Kidney (tissue), 13 donors: ENCODE measurements at regions not wholly inside any gene's neighbourhood (a gene's known extent, or its start where the extent isn't known, plus 50 kb on each side); places are given as distances from the start of the nearest gene placed in this dataset.
A peak's percentile ranks its signal among the peaks of the same experiment; 100 is the strongest.

ENCODE experiments used
- DNase-seq, 5 donors: peaks; one replicate each; pipeline ENCODE4 v3.0.0-alpha.2; 2013 to 2020
- FAIRE-seq: peaks from 2 replicates; lab custom pipeline; 2012; peaks lifted over from hg19 to GRCh38; lab: Jason Lieb, UNC
- H3K27ac ChIP-seq, 2 donors: one replicate each; pipeline ENCODE4 v1.7.0; 2013; ENCODE audit warnings: low read depth in 2 of 2, low read length in 2 of 2, inconsistent platforms in 1 of 2
- H3K27me3 ChIP-seq: one replicate; pipeline ENCODE4 v1.7.1; 2013; ENCODE audit warnings: low read length, inconsistent platforms; ENCODE audit not compliant: control insufficient read depth, insufficient read depth
- H3K36me3 ChIP-seq, 3 donors: one replicate each; pipeline versions ENCODE4 v1.7.0 to v1.7.1; 2013; ENCODE audit warnings: low read length in 3 of 3, control low read depth in 1 of 3, inconsistent platforms in 1 of 3; ENCODE audit not compliant: insufficient read depth in 3 of 3, control insufficient read depth in 2 of 3
- H3K4me1 ChIP-seq, 3 donors: one replicate each; pipeline versions ENCODE4 v1.7.0 to v1.7.1; 2013; ENCODE audit warnings: low read length in 3 of 3, inconsistent platforms in 1 of 3, low read depth in 1 of 3; ENCODE audit not compliant: control insufficient read depth in 2 of 3, insufficient read depth in 2 of 3
- H3K4me3 ChIP-seq, 3 donors: one replicate each; pipeline versions ENCODE4 v1.7.0 to v1.8.1; 2013; ENCODE audit warnings: low read length in 3 of 3, control low read depth in 1 of 3, inconsistent platforms in 1 of 3
- H3K9ac ChIP-seq, 3 donors: one replicate each; pipeline versions ENCODE4 v1.7.0 to v1.7.1; 2013; ENCODE audit warnings: low read length in 3 of 3, control low read depth in 1 of 3, inconsistent platforms in 1 of 3
- H3K9me3 ChIP-seq, 3 donors: one replicate each; pipeline versions ENCODE4 v1.7.0 to v1.7.1; 2013; ENCODE audit warnings: low read length in 3 of 3, control low read depth in 1 of 3, inconsistent platforms in 1 of 3; ENCODE audit not compliant: control insufficient read depth in 2 of 3, insufficient read depth in 1 of 3
- intact Hi-C: fragments of 100-400 bp; cut with DNase I; formaldehyde crosslinking; loops from one replicate; pipeline ENCODE4 v1.11.1; 2022
- TF ChIP-seq, protein P1 (sequence below): IDR thresholded peaks from 3 replicates; pipeline ENCODE4 v1.5.1; 2012; ENCODE audit warnings: mild to moderate bottlenecking, moderate library complexity, borderline replicate concordance; ENCODE audit not compliant: insufficient read depth; ENCODE audit errors: extremely low read depth
- donor health status: control.
- donor health status: control.
- donor health status: control.
- donor health status: control.
- donor health status: control.
- donor health status: DM: yes; HTN: yes; CAD: no.
- donor health status: Normal renal cell carcinoma (clear cell type).

DNA sequence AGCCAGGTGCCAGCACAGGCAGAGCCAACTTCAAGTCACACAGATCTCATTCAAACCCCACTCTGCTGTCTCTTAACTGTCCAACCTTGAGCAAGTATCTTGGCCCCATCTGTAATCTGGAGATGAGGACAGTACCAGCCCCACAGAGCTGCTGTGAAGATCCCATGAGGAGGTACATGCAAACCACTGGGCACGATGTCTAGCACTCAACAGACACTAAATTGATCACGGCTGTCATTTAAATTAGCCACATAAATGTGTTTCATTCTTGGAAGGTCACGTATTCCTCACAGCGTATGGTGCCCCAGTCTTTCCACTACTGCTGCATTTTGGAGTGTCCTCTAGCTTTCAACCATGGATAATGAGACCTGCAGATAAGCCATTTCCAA lies 167.6 kb upstream of the ID2 start:
- Histone ChIP-seq H3K9ac (no peak overlapping the region), H3K36me3 (no peaks in the 10 kb centered on the region), H3K9me3 (no peaks in the 10 kb centered on the region), H3K4me3 (no peak overlapping the region), H3K27me3 (no peaks in the 10 kb centered on the region), H3K4me1 (peaks cover 0 to 8% (median 3%) of the 10 kb centered on the region in 3 donors), H3K27ac (no peak overlapping the region)
- FAIRE-seq (no peak), DNase-seq (no peak)
- intact Hi-C loops = no loop called here
- TF ChIP-seq, protein P1, sequence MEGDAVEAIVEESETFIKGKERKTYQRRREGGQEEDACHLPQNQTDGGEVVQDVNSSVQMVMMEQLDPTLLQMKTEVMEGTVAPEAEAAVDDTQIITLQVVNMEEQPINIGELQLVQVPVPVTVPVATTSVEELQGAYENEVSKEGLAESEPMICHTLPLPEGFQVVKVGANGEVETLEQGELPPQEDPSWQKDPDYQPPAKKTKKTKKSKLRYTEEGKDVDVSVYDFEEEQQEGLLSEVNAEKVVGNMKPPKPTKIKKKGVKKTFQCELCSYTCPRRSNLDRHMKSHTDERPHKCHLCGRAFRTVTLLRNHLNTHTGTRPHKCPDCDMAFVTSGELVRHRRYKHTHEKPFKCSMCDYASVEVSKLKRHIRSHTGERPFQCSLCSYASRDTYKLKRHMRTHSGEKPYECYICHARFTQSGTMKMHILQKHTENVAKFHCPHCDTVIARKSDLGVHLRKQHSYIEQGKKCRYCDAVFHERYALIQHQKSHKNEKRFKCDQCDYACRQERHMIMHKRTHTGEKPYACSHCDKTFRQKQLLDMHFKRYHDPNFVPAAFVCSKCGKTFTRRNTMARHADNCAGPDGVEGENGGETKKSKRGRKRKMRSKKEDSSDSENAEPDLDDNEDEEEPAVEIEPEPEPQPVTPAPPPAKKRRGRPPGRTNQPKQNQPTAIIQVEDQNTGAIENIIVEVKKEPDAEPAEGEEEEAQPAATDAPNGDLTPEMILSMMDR = no peak

DNA sequence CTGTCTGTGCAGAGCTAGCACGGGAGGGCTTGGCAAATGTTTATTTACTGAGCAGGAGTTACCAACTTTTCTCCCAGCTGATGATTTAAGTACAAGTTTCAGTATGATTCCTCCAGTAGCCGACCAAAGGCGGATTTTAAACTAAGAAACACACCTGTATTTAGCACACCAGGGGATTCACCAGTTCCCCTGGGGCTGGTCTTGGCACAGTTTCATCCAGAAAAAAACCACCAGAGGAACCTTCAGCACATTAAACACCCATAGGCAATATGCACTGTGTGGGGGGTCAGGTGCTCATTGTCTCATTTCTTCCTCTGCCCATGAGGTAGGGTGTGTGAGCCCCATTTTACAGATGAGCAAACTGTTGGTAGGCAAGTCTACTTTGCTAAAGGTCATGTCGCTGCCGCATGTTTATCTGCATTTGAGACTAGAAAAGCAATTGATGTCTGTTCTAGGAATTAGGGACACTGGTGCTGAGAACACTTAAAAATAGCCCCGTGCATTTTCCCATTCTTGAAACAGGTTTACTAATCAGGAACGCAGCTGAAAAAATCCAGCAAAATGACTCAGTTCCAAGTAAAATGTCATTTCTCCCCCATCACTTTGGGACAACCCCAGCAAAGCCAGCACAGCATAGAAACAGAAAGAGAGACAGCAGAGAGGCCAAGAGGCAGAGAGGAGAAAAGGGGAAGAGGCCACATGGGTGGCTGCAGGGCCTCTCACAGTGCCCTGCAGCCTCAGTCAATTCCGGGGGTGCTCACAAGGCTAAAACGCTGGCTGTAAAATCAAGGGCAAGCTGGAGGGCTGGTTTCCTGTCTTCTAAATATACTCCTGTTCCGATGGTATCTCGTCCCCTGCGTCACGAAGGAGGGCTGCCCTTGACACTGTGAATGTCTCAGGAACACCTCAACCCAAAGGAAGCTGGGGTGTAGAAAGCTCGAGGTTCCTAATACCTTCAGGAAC lies 166.8 kb upstream of the ID2 start:
- no peak overlapping the region for H3K4me3 ChIP-seq
- no peak overlapping the region for H3K9ac ChIP-seq
- no peaks in the 10 kb centered on the region for H3K27me3 ChIP-seq
- no peak for DNase-seq
- FAIRE-seq = no peak
- intact Hi-C loops = no loop called here
- peaks cover 0 to 8% (median 3%) of the 10 kb centered on the region in 3 donors for H3K4me1 ChIP-seq
- TF ChIP-seq, protein P1 = no peak
- H3K27ac ChIP-seq = peak overlapping the region; percentile 28 to 38
- H3K36me3 ChIP-seq = no peaks in the 10 kb centered on the region
- H3K9me3 ChIP-seq = no peaks in the 10 kb centered on the region

DNA sequence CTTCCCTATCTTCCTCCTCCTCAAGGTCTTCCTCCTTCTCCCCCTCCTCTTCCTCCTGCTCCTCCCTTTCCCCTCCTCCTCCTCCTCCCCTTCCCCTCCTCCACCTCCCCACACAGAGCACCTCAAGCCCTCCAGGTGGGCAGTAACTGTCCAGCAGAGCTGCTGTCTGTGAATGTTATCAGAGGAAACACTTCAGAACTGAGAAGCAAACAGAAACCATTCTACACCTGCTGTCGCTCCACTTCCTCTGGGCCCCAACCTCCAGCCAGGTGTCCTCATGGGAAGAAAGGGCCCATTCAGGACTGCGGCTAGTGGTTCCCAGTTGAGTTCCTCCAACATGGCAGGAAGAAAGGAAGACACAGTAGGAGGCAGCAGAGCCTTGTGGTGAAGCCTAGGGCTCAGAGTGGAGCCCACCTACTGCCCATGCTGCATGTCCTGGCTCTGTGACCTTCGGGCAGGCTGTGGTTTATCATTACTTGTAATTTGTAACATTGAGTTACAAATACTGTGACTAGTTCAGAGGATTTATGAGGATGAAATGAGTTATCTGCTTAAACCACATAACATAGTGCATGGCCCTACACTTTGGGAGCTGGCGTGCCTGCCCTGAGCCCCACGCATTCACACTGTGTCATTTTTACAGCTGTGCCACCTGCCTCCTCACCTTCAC lies 165.9 kb upstream of the ID2 start:
- DNase-seq = peak in 1 of 5 donors; percentile 43
- Histone ChIP-seq H3K9ac (no peak overlapping the region), H3K4me3 (no peak overlapping the region), H3K9me3 (no peaks in the 10 kb centered on the region), H3K4me1 (peaks cover 0 to 8% (median 3%) of the 10 kb centered on the region in 3 donors), H3K27ac (peak overlapping the region in 1 of 2 donors; percentile 32), H3K27me3 (no peaks in the 10 kb centered on the region), H3K36me3 (no peaks in the 10 kb centered on the region)
- TF ChIP-seq, protein P1 = no peak
- FAIRE-seq = no peak
- intact Hi-C loops = no loop called here
